HepG2 (cell line): ENCODE measurements at regions not wholly inside any gene's neighbourhood (a gene's known extent, or its start where the extent isn't known, plus 50 kb on each side); places are given as distances from the start of the nearest gene placed in this dataset.

Source experiments
- CTCF ChIP-seq: sonication (generic); formaldehyde crosslinking; IDR thresholded peaks from 2 replicates; pipeline ENCODE4 v1.5.0; 2020; ENCODE audit warnings: mild to moderate bottlenecking, missing genetic modification reagents, moderate library complexity
- DPF2 ChIP-seq: sonication (generic); formaldehyde crosslinking; IDR thresholded peaks from 2 replicates; pipeline ENCODE4 v1.4.0; 2020; ENCODE audit warnings: mild to moderate bottlenecking, low read depth, missing genetic modification reagents, borderline replicate concordance
- FOXM1 ChIP-seq: sonication (generic); formaldehyde crosslinking; IDR thresholded peaks from 2 replicates; pipeline ENCODE4 v1.5.0; 2020; ENCODE audit warnings: missing genetic modification reagents
- NFRKB ChIP-seq: fragments of 450-650 bp; IDR thresholded peaks from 2 replicates; pipeline ENCODE4 v1.6.1; 2017
- RFX5 ChIP-seq: IDR thresholded peaks from 2 replicates; pipeline ENCODE4 v1.6.1; 2011; ENCODE audit warnings: low read depth, low read length, improper control_type of control experiment
- ZNF17 ChIP-seq: sonication (generic); formaldehyde crosslinking; IDR thresholded peaks from 2 replicates; pipeline ENCODE4 v1.5.0; 2020; ENCODE audit warnings: mild to moderate bottlenecking, missing genetic modification reagents
- ZNF713 ChIP-seq: sonication (generic); formaldehyde crosslinking; IDR thresholded peaks from 2 replicates; pipeline ENCODE4 v1.4.0; 2020; ENCODE audit warnings: mild to moderate bottlenecking, missing genetic modification reagents
- TF ChIP-seq, protein P1 (sequence below): sonication (generic); formaldehyde crosslinking; IDR thresholded peaks from 2 replicates; pipeline ENCODE4 v1.4.0; 2020; ENCODE audit warnings: mild to moderate bottlenecking, missing genetic modification reagents
- TF ChIP-seq, protein P2 (sequence below): IDR thresholded peaks from 2 replicates; pipeline ENCODE4 v1.6.1; 2016; ENCODE audit warnings: low read depth, control low read depth

GRCh38 chr3:20909511-20909910, 723.5 kb upstream of the SGO1 start:
- TF ChIP-seq FOXM1 (CRISPR knock-in tag): no peak
- TF ChIP-seq, protein P1, sequence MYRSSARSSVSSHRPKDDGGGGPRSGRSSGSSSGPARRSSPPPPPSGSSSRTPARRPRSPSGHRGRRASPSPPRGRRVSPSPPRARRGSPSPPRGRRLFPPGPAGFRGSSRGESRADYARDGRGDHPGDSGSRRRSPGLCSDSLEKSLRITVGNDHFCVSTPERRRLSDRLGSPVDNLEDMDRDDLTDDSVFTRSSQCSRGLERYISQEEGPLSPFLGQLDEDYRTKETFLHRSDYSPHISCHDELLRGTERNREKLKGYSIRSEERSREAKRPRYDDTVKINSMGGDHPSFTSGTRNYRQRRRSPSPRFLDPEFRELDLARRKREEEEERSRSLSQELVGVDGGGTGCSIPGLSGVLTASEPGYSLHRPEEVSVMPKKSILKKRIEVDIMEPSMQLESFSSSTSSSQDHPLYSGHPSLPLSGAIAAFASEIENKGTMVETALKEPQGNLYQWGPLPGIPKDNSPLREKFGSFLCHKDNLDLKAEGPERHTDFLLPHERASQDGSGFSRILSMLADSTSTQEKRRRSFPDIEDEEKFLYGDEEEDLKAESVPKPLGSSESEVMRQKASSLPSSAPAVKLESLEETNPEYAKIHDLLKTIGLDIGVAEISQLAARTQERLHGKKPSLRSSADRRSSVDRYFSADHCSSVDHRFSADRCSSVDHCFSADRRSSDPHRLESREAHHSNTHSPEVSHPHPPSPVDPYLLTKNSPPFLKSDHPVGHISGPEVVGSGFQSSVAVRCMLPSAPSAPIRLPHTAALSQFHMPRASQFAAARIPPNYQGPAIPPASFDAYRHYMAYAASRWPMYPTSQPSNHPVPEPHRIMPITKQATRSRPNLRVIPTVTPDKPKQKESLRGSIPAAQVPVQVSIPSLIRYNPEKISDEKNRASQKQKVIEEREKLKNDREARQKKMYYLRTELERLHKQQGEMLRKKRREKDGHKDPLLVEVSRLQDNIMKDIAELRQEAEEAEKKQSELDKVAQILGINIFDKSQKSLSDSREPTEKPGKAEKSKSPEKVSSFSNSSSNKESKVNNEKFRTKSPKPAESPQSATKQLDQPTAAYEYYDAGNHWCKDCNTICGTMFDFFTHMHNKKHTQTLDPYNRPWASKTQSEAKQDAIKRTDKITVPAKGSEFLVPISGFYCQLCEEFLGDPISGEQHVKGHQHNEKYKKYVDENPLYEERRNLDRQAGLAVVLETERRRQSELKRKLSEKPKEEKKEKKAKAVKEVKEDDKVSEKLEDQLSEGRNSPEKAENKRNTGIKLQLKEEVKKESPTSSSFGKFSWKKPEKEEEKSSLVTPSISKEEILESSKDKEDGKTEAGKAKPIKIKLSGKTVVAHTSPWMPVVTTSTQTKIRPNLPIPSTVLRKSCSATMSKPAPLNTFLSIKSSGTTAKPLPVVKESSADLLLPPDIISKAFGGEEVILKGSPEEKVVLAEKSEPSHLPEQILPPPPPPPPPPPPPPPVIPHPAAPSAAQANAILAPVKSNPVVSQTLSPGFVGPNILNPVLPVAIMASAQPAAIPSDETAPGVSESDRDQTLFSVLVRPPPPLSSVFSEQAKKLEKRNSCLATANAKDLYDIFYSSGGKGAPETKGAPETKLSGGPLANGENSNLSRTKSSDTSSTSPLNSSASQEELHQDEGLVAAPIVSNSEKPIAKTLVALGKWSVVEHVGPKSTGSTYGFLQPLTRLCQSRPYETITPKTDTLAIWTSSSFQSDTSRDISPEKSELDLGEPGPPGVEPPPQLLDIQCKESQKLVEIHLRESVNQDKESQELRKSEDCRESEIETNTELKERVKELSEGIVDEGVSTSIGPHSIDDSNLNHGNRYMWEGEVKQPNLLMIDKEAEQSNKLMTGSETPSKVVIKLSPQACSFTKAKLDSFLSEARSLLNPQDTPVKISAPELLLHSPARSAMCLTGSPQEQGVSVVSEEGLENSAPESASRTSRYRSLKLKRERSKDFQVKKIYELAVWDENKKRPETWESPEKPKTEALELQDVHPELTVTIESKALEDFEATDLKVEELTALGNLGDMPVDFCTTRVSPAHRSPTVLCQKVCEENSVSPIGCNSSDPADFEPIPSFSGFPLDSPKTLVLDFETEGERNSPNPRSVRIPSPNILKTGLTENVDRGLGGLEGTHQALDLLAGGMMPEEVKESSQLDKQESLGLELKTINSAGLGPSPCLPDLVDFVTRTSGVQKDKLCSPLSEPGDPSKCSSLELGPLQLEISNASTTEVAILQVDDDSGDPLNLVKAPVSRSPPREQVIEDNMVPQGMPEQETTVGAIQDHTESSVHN (CRISPR knock-in tag): no peak
- TF ChIP-seq RFX5: no peak
- TF ChIP-seq, protein P2, sequence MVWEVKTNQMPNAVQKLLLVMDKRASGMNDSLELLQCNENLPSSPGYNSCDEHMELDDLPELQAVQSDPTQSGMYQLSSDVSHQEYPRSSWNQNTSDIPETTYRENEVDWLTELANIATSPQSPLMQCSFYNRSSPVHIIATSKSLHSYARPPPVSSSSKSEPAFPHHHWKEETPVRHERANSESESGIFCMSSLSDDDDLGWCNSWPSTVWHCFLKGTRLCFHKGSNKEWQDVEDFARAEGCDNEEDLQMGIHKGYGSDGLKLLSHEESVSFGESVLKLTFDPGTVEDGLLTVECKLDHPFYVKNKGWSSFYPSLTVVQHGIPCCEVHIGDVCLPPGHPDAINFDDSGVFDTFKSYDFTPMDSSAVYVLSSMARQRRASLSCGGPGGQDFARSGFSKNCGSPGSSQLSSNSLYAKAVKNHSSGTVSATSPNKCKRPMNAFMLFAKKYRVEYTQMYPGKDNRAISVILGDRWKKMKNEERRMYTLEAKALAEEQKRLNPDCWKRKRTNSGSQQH (CRISPR knock-in tag): no peak
- TF ChIP-seq NFRKB: no peak
- TF ChIP-seq CTCF (CRISPR knock-in tag): no peak
- no peak for TF ChIP-seq ZNF17 (CRISPR knock-in tag)
- TF ChIP-seq ZNF713 (CRISPR knock-in tag): no peak
- no peak for TF ChIP-seq DPF2 (CRISPR knock-in tag)
